H1 (cell line): ENCODE measurements at regions not wholly inside any gene's neighbourhood (a gene's known extent, or its start where the extent isn't known, plus 50 kb on each side); places are given as distances from the start of the nearest gene placed in this dataset.

Source experiments
- ATF2 ChIP-seq: IDR thresholded peaks from 2 replicates; pipeline ENCODE4 v1.6.1; 2012; ENCODE audit warnings: low read length, inconsistent platforms
- EGR1 ChIP-seq: IDR thresholded peaks from 2 replicates; pipeline ENCODE4 v1.6.1; 2011; ENCODE audit warnings: low read depth, low read length, borderline replicate concordance
- TF ChIP-seq, protein P1 (sequence below): fragments of 300-600 bp; sonication (generic); IDR thresholded peaks from 2 replicates; pipeline ENCODE4 v1.7.1; 2012; ENCODE audit warnings: low read length, moderate library complexity, mild to moderate bottlenecking, inconsistent platforms; ENCODE audit not compliant: insufficient replicate concordance
- TF ChIP-seq, protein P2 (sequence below): IDR thresholded peaks from 2 replicates; pipeline ENCODE4 v1.6.1; 2012; ENCODE audit warnings: inconsistent platforms

GRCh38 chr11:71335371-71335770, 83.0 kb upstream of the SHANK2 start (continued):
- TF ChIP-seq ATF2 (no peak), EGR1 (no peak)
- TF ChIP-seq, protein P1, sequence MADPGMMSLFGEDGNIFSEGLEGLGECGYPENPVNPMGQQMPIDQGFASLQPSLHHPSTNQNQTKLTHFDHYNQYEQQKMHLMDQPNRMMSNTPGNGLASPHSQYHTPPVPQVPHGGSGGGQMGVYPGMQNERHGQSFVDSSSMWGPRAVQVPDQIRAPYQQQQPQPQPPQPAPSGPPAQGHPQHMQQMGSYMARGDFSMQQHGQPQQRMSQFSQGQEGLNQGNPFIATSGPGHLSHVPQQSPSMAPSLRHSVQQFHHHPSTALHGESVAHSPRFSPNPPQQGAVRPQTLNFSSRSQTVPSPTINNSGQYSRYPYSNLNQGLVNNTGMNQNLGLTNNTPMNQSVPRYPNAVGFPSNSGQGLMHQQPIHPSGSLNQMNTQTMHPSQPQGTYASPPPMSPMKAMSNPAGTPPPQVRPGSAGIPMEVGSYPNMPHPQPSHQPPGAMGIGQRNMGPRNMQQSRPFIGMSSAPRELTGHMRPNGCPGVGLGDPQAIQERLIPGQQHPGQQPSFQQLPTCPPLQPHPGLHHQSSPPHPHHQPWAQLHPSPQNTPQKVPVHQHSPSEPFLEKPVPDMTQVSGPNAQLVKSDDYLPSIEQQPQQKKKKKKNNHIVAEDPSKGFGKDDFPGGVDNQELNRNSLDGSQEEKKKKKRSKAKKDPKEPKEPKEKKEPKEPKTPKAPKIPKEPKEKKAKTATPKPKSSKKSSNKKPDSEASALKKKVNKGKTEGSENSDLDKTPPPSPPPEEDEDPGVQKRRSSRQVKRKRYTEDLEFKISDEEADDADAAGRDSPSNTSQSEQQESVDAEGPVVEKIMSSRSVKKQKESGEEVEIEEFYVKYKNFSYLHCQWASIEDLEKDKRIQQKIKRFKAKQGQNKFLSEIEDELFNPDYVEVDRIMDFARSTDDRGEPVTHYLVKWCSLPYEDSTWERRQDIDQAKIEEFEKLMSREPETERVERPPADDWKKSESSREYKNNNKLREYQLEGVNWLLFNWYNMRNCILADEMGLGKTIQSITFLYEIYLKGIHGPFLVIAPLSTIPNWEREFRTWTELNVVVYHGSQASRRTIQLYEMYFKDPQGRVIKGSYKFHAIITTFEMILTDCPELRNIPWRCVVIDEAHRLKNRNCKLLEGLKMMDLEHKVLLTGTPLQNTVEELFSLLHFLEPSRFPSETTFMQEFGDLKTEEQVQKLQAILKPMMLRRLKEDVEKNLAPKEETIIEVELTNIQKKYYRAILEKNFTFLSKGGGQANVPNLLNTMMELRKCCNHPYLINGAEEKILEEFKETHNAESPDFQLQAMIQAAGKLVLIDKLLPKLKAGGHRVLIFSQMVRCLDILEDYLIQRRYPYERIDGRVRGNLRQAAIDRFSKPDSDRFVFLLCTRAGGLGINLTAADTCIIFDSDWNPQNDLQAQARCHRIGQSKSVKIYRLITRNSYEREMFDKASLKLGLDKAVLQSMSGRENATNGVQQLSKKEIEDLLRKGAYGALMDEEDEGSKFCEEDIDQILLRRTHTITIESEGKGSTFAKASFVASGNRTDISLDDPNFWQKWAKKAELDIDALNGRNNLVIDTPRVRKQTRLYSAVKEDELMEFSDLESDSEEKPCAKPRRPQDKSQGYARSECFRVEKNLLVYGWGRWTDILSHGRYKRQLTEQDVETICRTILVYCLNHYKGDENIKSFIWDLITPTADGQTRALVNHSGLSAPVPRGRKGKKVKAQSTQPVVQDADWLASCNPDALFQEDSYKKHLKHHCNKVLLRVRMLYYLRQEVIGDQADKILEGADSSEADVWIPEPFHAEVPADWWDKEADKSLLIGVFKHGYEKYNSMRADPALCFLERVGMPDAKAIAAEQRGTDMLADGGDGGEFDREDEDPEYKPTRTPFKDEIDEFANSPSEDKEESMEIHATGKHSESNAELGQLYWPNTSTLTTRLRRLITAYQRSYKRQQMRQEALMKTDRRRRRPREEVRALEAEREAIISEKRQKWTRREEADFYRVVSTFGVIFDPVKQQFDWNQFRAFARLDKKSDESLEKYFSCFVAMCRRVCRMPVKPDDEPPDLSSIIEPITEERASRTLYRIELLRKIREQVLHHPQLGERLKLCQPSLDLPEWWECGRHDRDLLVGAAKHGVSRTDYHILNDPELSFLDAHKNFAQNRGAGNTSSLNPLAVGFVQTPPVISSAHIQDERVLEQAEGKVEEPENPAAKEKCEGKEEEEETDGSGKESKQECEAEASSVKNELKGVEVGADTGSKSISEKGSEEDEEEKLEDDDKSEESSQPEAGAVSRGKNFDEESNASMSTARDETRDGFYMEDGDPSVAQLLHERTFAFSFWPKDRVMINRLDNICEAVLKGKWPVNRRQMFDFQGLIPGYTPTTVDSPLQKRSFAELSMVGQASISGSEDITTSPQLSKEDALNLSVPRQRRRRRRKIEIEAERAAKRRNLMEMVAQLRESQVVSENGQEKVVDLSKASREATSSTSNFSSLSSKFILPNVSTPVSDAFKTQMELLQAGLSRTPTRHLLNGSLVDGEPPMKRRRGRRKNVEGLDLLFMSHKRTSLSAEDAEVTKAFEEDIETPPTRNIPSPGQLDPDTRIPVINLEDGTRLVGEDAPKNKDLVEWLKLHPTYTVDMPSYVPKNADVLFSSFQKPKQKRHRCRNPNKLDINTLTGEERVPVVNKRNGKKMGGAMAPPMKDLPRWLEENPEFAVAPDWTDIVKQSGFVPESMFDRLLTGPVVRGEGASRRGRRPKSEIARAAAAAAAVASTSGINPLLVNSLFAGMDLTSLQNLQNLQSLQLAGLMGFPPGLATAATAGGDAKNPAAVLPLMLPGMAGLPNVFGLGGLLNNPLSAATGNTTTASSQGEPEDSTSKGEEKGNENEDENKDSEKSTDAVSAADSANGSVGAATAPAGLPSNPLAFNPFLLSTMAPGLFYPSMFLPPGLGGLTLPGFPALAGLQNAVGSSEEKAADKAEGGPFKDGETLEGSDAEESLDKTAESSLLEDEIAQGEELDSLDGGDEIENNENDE: no peak
- TF ChIP-seq, protein P2, sequence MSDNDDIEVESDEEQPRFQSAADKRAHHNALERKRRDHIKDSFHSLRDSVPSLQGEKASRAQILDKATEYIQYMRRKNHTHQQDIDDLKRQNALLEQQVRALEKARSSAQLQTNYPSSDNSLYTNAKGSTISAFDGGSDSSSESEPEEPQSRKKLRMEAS: no peak
